Choroid plexus epithelial cell (primary cell): ENCODE measurements at regions not wholly inside any gene's neighbourhood (a gene's known extent, or its start where the extent isn't known, plus 50 kb on each side); places are given as distances from the start of the nearest gene placed in this dataset.
"Not testable (repeated sequence)": the region's sequence is repeated elsewhere in the genome, so short reads cannot be mapped to it uniquely, and the experiment has no call there.

Source experiments
- DNase-seq: peaks from one replicate; pipeline ENCODE4 v3.0.0-alpha.2; 2010; ENCODE audit warnings: low read depth
- H3K4me3 ChIP-seq: 2 replicates; pipeline ENCODE4 v1.5.1; 2011; ENCODE audit warnings: low read depth, mild to moderate bottlenecking, control low read depth, low read length, moderate library complexity
- CTCF ChIP-seq: conservative IDR thresholded peaks from 2 replicates; pipeline ENCODE4 v1.5.1; 2011; ENCODE audit warnings: low read depth, mild to moderate bottlenecking, control low read depth, inconsistent platforms, low read length, moderate library complexity

DNA sequence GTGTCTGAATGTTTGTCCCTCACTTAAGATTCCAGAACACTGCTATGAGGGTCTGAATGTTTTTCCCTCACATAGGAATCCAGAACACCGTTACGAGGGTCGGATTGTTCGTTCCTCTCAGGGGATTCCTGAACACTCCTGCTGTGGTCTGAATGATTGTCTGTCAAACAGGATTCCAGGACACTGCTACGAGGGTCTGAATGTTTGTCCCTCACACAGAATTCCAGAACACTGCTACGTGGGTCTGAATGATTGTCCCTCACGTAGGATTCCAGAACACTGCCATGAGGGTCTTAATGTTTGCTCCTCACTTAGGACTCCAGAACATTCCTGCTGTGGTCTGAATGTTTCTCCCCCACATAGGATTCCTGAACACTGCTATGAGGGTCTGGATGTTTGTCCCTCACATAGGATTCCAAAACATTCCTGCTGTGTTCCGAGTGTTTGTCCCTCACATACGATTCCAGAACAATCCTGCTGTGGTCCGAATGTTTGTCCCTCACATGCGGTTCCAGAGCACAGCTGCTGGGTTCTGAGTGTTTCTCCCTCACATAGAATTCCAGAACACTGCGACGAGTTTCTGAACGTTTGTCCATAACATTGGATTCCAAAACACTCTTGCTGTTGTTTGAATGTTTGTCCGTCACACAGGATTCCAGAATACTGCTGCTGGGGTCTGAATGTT lies 199.5 kb downstream of the FOXD4L6 start:
- TF ChIP-seq CTCF: no peak
- DNase-seq: no peak
- H3K4me3 ChIP-seq: no peak overlapping the region

DNA sequence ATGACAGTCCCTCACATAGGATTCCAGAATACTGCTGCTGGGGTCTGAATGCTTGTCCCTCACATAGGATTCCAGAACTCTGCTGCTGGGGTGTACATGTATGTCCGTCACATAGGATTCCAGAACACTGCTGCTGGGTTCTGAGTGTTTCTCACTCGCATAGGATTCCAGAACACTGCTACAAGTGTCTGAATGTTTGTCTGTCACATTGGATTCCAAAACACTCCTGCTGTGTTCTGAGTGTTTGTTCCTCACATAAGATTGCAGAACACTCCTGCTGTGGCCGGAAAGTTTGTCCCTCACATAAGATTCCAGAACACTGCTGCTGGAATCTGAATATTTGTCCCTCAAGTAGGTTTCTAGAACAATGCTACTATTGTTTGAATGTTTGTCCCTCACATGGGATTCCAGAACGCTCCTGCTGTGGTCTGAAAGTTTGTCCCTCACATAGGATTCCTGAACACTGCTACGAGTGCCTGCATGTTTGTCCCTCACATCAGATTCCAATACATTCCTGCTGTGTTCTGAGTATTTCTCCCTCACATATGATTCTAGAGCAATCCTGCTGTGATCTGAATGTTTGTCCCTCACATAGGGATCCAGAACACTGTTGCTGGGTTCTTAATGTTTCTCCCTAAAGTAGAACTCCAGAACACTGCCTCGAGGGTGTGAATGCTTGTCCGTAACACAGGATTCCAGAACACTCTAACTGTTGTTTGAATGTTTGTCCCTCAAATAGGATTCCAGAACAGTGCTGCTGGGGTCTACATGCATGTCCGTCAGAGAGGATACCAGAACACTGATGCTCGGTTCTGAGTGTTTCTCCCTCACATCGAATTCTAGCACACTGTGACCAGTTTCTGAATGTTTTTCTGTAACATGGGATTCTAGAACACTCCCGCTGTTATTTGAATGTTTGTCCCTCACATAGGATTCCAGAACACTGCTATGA lies 200.4 kb downstream of the FOXD4L6 start:
- no peak for TF ChIP-seq CTCF
- no peak for DNase-seq
- H3K4me3 ChIP-seq: no peak overlapping the region

DNA sequence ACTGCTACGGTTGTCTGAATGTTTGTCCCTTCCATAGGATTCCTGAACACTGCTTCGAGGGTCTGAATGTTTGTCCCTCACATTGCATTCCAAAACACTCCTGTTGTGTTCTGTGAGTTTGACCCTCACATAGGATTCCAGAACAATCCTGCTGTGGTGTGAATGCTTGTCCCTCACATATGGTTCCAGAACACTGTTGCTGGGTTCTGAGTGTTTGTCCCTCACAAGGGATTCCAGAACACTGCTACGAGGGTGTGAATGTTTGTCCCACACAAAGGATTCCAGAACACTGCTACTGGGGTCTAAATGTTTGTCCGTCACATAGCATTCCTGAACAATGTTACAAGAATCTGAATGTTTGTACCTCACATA lies 201.2 kb downstream of the FOXD4L6 start:
- DNase-seq: no peak
- H3K4me3 ChIP-seq: no peak overlapping the region
- no peak for TF ChIP-seq CTCF

DNA sequence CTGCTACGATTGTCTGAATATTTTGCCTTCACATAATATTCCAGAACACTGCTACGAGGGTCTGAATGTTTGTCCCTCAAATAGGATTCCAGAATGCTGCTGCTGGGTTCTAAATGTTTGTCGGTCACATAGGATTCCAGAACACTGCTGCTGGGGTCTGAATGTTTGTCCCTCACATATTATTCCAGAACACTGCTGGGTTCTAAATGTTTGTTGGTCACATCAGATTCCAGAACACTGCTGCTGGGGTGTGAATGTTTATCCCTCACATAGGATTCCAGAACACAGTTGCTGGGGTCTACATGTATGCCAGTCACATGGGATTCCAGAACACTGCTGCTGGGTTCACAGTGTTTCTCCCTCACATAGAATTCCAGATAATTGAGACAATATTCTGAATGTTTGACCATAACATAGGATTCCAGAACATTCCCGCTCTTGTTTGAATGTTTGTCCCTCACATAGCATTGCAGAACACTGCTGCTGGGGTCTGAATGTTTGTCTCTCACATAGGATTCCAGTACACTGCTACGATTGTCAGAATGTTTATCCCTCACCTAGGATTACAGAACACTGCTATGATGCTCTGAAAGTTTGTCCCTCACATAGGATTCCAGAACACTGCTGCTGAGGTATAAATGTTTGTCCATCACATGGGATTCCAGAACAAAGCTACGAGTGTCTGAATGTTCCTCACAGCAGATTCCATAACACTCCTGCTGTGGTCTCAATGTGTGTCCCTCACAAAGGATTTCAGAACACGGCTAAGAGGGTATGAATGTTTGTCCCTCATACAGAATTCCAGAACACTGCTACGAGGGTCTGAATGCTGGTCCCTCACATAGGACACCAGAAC lies 201.8 kb downstream of the FOXD4L6 start:
- no peak for DNase-seq
- no peak for TF ChIP-seq CTCF
- no peak overlapping the region for H3K4me3 ChIP-seq

DNA sequence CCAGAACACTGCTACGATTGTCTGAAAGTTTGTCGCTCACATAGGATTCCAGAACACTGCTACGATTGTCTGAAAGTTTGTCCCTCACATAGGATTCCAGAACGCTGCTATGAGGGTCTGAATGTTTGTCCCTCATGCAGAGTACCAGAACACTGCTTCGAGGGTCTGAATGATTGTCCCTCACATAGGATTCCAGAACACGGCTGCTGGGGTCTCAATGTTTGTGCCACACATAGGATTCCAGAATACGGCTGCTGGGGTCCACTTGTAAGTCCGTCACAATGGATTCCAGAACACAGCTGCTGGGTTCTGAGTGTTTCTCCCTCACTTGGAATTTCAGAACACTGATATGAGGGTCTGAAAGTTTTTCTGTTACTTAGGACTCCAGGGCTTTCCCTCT lies 203.3 kb downstream of the FOXD4L6 start:
- no peak overlapping the region for H3K4me3 ChIP-seq
- TF ChIP-seq CTCF: no peak
- DNase-seq: no peak

DNA sequence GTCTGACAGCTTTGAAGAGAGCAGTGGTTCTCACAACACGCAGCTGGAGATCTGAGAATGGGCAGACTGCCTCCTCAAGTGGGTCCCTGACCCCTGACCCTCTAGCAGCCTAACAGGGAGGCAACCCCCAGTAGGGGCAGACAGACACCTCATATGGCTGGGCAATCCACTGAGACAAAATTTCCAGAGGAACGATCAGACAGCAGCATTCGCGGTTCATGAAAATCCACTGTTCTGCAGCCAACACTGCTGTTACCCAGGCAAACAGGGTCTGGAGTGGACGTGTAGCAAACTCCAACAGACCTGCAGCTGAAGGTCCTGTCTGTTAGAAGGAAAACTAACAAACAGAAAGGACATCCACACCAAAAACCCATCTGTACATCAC lies 212.1 kb downstream of the FOXD4L6 start:
- H3K4me3 ChIP-seq, DNase-seq: not testable (repeated sequence)

- DNase-seq, H3K4me3 ChIP-seq: not testable (repeated sequence)
Observed at GRCh38 chr9:40915660-40916398, 212.7 kb downstream of the FOXD4L6 start.
